GM06990 (cell line): ENCODE measurements at regions not wholly inside any gene's neighbourhood (a gene's known extent, or its start where the extent isn't known, plus 50 kb on each side); places are given as distances from the start of the nearest gene placed in this dataset.

Experiments used
- DNase-seq: peaks from one replicate; pipeline ENCODE4 v3.0.0-alpha.2; 2011; ENCODE audit not compliant: insufficient read length; ENCODE audit errors: extremely low read depth
- H3K27me3 ChIP-seq: replicated peaks from 2 replicates; pipeline ENCODE4 v1.6.0; 2011; ENCODE audit warnings: low read length; ENCODE audit not compliant: control insufficient read depth, insufficient read depth
- H3K36me3 ChIP-seq: 2 replicates; pipeline ENCODE4 v1.5.1; 2011; ENCODE audit warnings: low read length; ENCODE audit not compliant: control insufficient read depth, insufficient read depth
- H3K4me3 ChIP-seq: replicated peaks from 2 replicates; pipeline ENCODE4 v1.5.1; 2011; ENCODE audit warnings: low read depth, mild to moderate bottlenecking, control low read depth, low read length
- TF ChIP-seq, protein P1 (sequence below): IDR thresholded peaks from 2 replicates; pipeline ENCODE4 v1.5.1; 2011; ENCODE audit warnings: low read length, control low read depth, mild to moderate bottlenecking, inconsistent platforms; ENCODE audit not compliant: insufficient read depth, poor library complexity, severe bottlenecking

GRCh38 chr4:188918787-188919186 lies 779.5 kb downstream of the TRIML1 start:
- TF ChIP-seq, protein P1, sequence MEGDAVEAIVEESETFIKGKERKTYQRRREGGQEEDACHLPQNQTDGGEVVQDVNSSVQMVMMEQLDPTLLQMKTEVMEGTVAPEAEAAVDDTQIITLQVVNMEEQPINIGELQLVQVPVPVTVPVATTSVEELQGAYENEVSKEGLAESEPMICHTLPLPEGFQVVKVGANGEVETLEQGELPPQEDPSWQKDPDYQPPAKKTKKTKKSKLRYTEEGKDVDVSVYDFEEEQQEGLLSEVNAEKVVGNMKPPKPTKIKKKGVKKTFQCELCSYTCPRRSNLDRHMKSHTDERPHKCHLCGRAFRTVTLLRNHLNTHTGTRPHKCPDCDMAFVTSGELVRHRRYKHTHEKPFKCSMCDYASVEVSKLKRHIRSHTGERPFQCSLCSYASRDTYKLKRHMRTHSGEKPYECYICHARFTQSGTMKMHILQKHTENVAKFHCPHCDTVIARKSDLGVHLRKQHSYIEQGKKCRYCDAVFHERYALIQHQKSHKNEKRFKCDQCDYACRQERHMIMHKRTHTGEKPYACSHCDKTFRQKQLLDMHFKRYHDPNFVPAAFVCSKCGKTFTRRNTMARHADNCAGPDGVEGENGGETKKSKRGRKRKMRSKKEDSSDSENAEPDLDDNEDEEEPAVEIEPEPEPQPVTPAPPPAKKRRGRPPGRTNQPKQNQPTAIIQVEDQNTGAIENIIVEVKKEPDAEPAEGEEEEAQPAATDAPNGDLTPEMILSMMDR: no peak
- Histone ChIP-seq H3K27me3 (no peaks in the 10 kb centered on the region), H3K36me3 (no peaks in the 10 kb centered on the region), H3K4me3 (no peak overlapping the region)
- DNase-seq: no peak

GRCh38 chr4:188930822-188931221 lies 791.6 kb downstream of the TRIML1 start:
- Histone ChIP-seq H3K4me3 (no peak overlapping the region), H3K36me3 (no peaks in the 10 kb centered on the region), H3K27me3 (no peaks in the 10 kb centered on the region)
- DNase-seq: no peak
- TF ChIP-seq, protein P1: no peak

DNA sequence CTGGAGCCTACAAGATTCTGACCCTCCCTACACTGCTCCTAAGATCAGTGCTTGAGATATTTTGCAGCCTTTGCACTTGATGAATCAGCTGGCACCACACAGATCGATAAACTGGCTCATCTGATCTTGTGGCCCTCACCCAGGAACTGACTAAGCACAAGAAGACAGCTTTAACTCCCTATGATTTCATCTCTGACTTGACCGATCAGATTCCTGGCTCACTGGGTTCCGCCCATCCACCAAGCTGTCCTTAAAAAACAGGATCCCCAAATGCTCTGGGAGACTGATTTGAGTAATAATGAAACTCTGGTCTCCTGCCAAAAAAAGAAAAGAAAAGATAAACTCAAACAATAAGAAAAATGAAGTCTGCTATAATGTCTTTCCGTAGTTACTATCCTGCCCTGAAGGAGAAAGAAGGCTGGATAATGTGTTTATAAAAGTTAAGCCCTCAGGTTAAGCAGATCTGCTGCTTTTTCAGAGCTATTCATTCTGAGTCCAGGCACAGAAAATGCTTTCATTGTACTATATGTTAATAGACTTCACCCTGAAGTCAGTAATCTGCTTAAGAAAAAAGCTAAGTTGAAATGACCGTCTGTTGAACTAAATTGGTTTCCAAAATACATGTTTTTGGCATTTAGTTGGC lies 795.2 kb downstream of the TRIML1 start:
- TF ChIP-seq, protein P1: no peak
- no peak for DNase-seq
- H3K36me3 ChIP-seq: no peaks in the 10 kb centered on the region
- no peak overlapping the region for H3K4me3 ChIP-seq
- H3K27me3 ChIP-seq: no peaks in the 10 kb centered on the region

DNA sequence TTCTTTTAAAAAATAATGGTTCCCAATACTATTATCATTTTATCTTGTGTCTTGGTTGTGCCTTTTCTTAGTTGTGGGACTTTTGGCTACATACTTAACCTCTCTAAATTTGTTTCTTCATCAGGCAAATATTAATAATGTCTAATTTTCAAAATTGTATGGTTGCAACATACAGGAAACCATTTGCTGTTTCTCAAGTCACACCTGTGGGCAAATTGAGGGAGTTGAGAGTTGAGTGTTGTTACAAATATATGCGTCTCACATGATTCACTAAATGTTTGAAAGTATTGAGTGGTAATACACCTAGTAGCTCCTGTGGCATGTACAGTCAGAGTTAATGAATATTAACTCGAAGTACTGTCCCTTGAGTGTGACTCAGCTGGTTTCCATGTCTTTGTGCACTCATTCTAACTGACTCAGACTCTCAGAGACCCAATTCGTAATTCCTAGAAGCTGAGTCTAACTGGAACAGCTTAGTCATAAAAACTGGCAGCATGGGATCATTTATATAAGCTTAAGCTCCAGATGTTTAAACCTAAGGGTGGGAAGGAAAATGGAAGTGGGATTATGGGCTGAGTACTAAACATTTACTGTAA lies 802.4 kb downstream of the TRIML1 start:
- TF ChIP-seq, protein P1: no peak
- DNase-seq: no peak
- no peak overlapping the region for H3K4me3 ChIP-seq

DNA sequence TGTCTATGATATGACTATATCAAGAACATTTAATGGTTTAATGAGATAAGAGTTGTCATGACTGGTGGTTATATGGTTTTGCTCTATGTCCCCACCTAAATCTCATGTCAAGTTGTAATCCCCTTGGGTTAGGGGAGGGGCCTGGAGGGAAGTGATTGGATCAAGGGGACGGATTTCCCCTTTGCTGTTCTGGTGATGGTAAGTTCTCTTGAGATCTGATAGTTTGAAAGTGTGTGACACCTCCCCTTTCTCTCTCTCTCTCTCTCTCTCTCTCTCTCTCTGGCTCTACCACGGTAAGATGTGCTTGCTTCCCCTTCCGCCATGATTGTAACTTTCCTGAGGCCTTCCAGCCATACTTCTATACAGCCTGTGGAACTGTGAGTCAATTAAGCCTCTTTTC lies 803.4 kb downstream of the TRIML1 start:
- DNase-seq: no peak
- TF ChIP-seq, protein P1: no peak
- no peak overlapping the region for H3K4me3 ChIP-seq

More for the DNA sequence above, 802.4 kb downstream of the TRIML1 start:
- H3K36me3 ChIP-seq: no peaks in the 10 kb centered on the region
- no peaks in the 10 kb centered on the region for H3K27me3 ChIP-seq

More for the DNA sequence above, 803.4 kb downstream of the TRIML1 start:
- Histone ChIP-seq H3K27me3 (no peaks in the 10 kb centered on the region), H3K36me3 (no peaks in the 10 kb centered on the region)
